Lower leg skin (tissue), 3 donors: ENCODE measurements at regions not wholly inside any gene's neighbourhood (a gene's known extent, or its start where the extent isn't known, plus 50 kb on each side); places are given as distances from the start of the nearest gene placed in this dataset.

Source experiments
- POLR2A ChIP-seq, 2 donors: fragments of 450-650 bp; IDR thresholded peaks; one replicate each; pipeline ENCODE4 v1.6.1; 2016 to 2017; ENCODE audit warnings: antibody characterized with exemption in 2 of 2, mild to moderate bottlenecking in 1 of 2, moderate library complexity in 1 of 2
- TF ChIP-seq, protein P1 (sequence below), 3 donors: fragments of 450-650 bp; IDR thresholded peaks; one replicate each; pipeline ENCODE4 v1.5.1; 2016; ENCODE audit warnings: antibody characterized with exemption in 3 of 3, mild to moderate bottlenecking in 3 of 3, moderate library complexity in 2 of 3

DNA sequence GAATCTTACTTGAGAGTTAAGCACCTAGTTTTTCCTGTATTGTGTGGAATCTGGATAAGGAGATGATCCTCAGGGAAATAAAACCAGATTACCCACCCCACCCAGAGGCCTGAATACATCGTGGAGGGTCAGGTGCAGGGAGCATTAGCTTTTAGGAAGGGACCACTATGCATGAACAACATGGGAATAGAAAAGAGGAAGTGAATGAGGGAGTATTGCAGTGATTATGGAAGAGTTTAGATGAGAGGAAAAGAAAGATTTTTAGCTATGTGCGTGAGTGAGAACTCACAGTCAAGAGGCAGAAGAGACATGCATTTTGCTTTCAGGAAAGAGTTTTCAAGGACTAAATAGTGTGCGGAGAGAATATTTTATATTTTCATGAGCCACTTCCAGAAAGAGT, 222.3 kb upstream of the S100G start:
- TF ChIP-seq, protein P1, sequence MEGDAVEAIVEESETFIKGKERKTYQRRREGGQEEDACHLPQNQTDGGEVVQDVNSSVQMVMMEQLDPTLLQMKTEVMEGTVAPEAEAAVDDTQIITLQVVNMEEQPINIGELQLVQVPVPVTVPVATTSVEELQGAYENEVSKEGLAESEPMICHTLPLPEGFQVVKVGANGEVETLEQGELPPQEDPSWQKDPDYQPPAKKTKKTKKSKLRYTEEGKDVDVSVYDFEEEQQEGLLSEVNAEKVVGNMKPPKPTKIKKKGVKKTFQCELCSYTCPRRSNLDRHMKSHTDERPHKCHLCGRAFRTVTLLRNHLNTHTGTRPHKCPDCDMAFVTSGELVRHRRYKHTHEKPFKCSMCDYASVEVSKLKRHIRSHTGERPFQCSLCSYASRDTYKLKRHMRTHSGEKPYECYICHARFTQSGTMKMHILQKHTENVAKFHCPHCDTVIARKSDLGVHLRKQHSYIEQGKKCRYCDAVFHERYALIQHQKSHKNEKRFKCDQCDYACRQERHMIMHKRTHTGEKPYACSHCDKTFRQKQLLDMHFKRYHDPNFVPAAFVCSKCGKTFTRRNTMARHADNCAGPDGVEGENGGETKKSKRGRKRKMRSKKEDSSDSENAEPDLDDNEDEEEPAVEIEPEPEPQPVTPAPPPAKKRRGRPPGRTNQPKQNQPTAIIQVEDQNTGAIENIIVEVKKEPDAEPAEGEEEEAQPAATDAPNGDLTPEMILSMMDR (IDR thresholded peaks at IDR 0.05), result no peak
- no peak for TF ChIP-seq POLR2A (IDR thresholded peaks at IDR 0.05)
